Cardiac muscle cell (in vitro differentiated cells and primary cell): ENCODE measurements at regions not wholly inside any gene's neighbourhood (a gene's known extent, or its start where the extent isn't known, plus 50 kb on each side); places are given as distances from the start of the nearest gene placed in this dataset.

Experiments
- DNase-seq, 2 donors: peaks; one replicate each; pipeline versions ENCODE4 v3.0.0 to v3.0.0-alpha.2; 2010 to 2017; ENCODE audit warnings: low read depth in 1 of 2, low spot score in 1 of 2
- H3K27ac ChIP-seq: fragments of 200-600 bp; sonication (generic); 2 replicates; pipeline ENCODE4 v1.5.1; 2016
- H3K27me3 ChIP-seq: fragments of 200-600 bp; sonication (generic); 2 replicates; pipeline ENCODE4 v1.6.0; 2016; ENCODE audit warnings: control low read depth
- H3K36me3 ChIP-seq: fragments of 200-600 bp; sonication (generic); 2 replicates; pipeline ENCODE4 v1.5.1; 2016; ENCODE audit warnings: control low read depth
- H3K4me1 ChIP-seq: fragments of 200-600 bp; sonication (generic); 2 replicates; pipeline ENCODE4 v1.8.1; 2017; ENCODE audit warnings: low read depth, mild to moderate bottlenecking, mixed run types
- H3K4me3 ChIP-seq: fragments of 200-600 bp; sonication (generic); 2 replicates; pipeline ENCODE4 v1.5.1; 2016; ENCODE audit warnings: mild to moderate bottlenecking
- H3K9me3 ChIP-seq: fragments of 200-600 bp; sonication (generic); 2 replicates; pipeline ENCODE4 v1.5.1; 2017; ENCODE audit warnings: low read depth, mild to moderate bottlenecking, control low read depth
- TF ChIP-seq, protein P1 (sequence below): IDR thresholded peaks from 2 replicates; pipeline ENCODE4 v1.5.1; 2012; ENCODE audit warnings: low read depth, mild to moderate bottlenecking, low read length

GRCh38 chr6:43895656-43896328, 125.8 kb downstream of the VEGFA start:
- no peak for DNase-seq
- H3K9me3 ChIP-seq: no peaks in the 10 kb centered on the region
- H3K36me3 ChIP-seq: no peaks in the 10 kb centered on the region
- no peaks in the 10 kb centered on the region for H3K27me3 ChIP-seq
- TF ChIP-seq, protein P1, sequence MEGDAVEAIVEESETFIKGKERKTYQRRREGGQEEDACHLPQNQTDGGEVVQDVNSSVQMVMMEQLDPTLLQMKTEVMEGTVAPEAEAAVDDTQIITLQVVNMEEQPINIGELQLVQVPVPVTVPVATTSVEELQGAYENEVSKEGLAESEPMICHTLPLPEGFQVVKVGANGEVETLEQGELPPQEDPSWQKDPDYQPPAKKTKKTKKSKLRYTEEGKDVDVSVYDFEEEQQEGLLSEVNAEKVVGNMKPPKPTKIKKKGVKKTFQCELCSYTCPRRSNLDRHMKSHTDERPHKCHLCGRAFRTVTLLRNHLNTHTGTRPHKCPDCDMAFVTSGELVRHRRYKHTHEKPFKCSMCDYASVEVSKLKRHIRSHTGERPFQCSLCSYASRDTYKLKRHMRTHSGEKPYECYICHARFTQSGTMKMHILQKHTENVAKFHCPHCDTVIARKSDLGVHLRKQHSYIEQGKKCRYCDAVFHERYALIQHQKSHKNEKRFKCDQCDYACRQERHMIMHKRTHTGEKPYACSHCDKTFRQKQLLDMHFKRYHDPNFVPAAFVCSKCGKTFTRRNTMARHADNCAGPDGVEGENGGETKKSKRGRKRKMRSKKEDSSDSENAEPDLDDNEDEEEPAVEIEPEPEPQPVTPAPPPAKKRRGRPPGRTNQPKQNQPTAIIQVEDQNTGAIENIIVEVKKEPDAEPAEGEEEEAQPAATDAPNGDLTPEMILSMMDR: no peak
- no peak overlapping the region for H3K4me3 ChIP-seq
- H3K4me1 ChIP-seq: peaks cover 17% of the 10 kb centered on the region
- H3K27ac ChIP-seq: no peak overlapping the region

DNA sequence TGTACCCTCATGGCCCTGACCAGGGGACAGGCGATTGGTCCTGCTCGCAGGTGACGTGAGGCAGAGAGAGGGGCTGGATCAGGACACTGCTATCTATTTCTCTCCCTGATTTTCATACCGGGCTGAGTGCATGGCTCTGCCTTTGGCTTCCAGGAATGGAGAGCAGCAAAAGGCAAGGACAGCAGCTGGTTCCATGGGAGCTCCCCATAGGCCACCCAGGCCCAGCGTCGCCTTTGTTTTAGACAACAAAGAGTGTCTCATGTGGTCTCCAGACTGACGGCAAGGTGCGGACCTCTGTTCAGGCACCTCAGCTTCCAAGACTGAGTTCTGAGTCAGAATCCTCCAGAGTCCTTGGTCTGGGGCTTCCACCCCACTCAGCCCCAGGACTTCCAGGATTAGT, 123.1 kb downstream of the VEGFA start:
- TF ChIP-seq, protein P1: no peak
- H3K9me3 ChIP-seq: no peaks in the 10 kb centered on the region

GRCh38 chr6:43891072-43891870, 121.3 kb downstream of the VEGFA start:
- H3K4me1 ChIP-seq: peaks cover 7% of the 10 kb centered on the region
- DNase-seq: no peak
- no peak overlapping the region for H3K27ac ChIP-seq
- H3K27me3 ChIP-seq: no peaks in the 10 kb centered on the region
- no peaks in the 10 kb centered on the region for H3K36me3 ChIP-seq
- TF ChIP-seq, protein P1: no peak
- no peak overlapping the region for H3K4me3 ChIP-seq
- no peaks in the 10 kb centered on the region for H3K9me3 ChIP-seq

More for the DNA sequence above, 123.1 kb downstream of the VEGFA start:
- H3K36me3 ChIP-seq: no peaks in the 10 kb centered on the region
- DNase-seq: no peak
- H3K4me1 ChIP-seq: peaks cover 17% of the 10 kb centered on the region
- no peaks in the 10 kb centered on the region for H3K27me3 ChIP-seq
- no peak overlapping the region for H3K4me3 ChIP-seq
- no peak overlapping the region for H3K27ac ChIP-seq

DNA sequence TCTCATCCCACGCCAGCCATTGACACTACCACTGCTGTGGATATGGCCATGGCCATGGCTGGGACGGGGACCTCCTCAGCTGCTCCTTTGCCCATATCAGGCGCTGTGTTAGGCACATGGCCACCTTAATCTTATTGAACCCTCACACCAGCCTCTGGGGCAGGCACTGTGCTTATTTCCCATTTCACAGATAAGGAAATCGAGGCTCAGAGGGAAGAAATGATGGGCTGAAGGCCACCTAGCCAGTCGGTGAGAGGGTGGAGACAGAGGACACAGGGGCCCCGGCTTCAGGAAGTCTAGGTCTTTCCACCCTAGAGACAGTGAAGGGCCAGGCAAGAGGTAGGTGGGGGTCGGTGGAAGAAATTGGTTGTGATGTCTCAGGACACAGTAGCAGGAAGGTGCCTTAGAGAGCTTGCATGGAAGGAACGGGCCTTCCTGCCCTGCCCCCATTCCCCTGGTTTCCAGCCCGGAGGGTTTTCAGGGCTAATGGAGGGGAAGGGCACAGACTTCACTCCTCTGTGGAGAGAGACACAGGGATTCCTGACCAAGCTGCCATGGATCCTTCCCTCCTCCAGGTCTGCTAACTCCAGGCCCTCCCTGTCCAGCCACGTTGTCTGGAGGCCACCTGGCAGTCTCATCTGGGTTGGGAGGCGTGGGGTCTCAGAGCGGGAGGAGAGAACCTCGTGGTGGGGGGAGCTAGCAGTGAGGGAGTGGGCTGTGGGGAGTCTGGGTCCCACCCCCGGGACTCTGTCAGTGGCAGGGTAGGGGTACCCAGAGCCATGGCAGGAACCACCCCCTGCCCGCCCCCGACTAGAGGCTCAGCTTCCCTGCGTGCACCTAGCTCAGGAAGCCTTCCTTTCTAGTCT, 120.4 kb downstream of the VEGFA start:
- H3K4me3 ChIP-seq: no peak overlapping the region
- peaks cover 5% of the 10 kb centered on the region for H3K4me1 ChIP-seq
- H3K36me3 ChIP-seq: no peaks in the 10 kb centered on the region
- TF ChIP-seq, protein P1: no peak
- no peak for DNase-seq
- no peak overlapping the region for H3K27ac ChIP-seq
- no peaks in the 10 kb centered on the region for H3K9me3 ChIP-seq
- no peaks in the 10 kb centered on the region for H3K27me3 ChIP-seq

DNA sequence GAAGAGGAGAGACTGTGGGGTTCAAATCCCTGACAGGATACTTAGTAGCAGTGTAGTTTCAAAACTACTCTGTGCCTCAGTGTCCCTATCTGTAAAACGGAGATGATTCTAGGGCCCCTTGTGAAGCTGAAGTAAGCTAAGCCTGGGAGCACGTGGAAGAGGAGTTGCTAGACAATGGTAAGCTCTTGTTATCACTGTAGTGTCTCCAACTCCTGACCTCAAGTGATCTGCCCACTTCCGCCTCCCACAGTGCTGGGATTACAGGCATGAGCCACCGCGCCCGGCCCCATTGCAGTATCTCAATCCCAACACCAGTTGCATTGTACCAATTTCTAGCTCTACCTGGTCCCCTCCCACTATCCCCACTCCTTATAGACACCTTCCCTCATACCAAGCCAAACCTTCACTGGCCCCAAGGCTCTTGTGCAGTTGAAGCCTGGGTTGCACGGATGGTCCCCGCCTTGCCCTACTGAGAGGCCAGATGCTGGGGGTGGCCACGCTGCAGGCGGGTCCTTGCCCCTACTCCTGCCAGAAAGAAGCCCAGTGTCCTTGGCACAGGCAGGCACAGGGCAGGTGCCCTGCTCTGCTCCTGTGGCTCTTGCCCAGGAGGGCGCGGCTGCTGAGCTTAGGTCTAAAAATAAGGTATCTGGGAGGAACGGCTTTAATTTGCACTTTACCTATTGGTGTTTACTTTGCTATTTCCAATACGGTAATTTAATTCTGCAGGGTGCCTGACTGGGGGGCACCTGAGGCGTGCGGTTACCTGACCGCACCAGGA, 118.1 kb downstream of the VEGFA start:
- Histone ChIP-seq H3K9me3 (no peaks in the 10 kb centered on the region), H3K4me3 (no peak overlapping the region), H3K27me3 (no peaks in the 10 kb centered on the region), H3K36me3 (no peaks in the 10 kb centered on the region), H3K27ac (no peak overlapping the region), H3K4me1 (peaks cover 5% of the 10 kb centered on the region)
- DNase-seq: no peak
- TF ChIP-seq, protein P1: no peak
